SHP77 (cell line): ENCODE measurements at regions not wholly inside any gene's neighbourhood (a gene's known extent, or its start where the extent isn't known, plus 50 kb on each side); places are given as distances from the start of the nearest gene placed in this dataset.
A peak's percentile ranks its signal among the peaks of the same experiment; 100 is the strongest.
"Not testable (repeated sequence)": the region's sequence is repeated elsewhere in the genome, so short reads cannot be mapped to it uniquely, and the experiment has no call there.

Experiments used
- DNase-seq, 2 experiments: peaks; one replicate each; lab custom pipeline; 2025; lab: John Stamatoyannopoulos, UW

GRCh38 chr21:8987896-8988295 lies 1533.5 kb upstream of the TPTE start:
- not testable (repeated sequence) for DNase-seq

- DNase-seq: peak; percentile 81 to 88
Measured at GRCh38 chr21:8988696-8989095, 1532.7 kb upstream of the TPTE start.

GRCh38 chr21:8989261-8989711 lies 1532.1 kb upstream of the TPTE start:
- DNase-seq: peak; percentile 92 to 93

DNA sequence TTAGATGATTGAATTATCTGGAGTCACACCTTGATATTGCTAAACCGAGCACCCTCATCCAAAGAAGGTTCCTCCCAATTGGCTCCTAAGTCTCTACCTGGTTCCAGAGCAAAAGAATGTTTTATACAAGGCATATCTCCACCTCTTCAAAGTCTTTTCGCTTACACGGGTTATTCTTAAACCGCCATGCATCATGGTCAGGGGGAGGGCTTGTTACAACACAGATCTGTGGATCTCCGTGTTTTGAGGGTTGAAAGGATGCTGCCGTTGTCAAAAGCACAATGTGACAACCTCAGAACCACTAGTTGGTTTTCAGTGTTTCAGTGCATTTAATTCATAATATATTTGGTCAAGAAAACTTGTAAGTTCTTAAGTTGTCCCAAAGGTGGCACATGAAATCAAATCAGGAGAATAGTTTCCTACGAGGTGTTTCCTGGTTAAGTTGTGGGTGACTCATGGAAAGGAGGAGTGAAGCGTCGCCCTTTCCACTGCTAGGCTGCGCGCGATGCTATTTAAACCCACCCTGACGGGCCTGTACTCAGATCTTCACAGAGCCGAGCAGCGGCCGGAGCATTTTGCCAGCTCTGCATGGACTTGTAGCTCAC lies 1531.6 kb upstream of the TPTE start:
- peak; percentile 92 to 96 for DNase-seq

DNA sequence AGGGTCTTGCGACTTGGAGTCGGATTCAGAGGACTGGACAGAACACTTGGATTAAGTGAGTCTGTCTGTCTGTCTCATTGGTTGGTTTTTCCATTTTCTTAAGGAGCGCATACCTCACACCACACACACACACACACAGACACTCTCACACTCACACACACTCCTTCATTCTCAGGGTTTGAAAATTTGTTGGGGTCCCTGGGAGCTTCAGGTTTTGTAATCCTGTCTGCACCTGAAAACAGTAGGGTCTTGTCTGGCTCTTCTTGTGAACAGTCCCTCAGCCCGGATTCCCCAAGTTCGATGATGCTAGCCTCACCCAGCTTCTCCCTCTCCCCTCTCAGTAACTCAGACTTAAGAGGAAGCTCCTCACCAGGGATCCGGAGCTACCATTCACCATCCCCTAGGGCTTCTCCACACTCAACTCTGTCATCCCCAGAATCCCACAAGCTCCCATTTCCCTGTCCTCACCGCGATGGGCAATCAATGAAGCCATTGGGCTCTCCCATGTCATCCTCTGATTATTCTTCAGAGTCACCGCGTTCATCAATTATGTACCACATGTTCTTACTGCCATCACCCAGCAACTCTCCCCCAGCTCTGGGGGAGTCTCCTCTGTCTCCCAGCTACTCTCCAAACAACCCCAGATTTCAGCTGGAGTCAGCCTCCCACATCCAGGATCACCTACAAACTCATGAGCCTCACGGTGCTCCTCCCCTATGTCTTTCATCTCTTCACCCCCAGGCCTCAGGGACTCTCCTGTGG lies 1530.9 kb upstream of the TPTE start:
- DNase-seq: peak; percentile 94 to 96

GRCh38 chr21:8991088-8991907 lies 1530.1 kb upstream of the TPTE start:
- DNase-seq: peak; percentile 72 to 95

DNA sequence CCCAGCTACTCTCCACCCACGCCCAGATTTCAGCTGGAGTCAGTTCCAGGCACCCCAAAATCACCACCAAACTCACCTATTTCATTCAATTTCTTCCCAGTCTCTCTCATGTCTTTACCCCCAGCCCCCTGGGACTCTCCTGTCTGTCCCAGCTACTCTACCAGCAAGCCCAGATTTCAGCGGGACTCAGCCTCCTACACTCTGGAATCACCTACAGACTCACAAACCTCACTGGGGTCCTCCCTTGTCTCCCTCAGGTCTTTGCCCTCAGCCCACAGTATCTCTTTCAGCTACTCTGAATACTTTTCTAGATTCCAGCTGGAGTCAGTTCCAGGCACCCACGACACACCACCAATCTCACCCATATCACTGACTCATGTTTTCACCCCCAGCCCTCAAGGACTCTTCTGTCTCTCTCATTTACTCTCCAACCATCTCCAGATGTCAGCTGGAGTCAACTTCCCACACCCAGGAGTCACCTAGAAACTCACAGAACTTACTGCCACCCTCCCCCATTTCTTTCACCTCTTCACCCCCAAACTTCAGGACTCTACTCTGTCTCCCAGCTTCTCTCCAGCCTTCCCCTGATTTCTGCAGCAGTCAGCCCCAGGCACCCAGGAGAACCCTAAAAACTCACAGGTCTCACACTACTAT lies 1529.3 kb upstream of the TPTE start:
- DNase-seq: peak; percentile 80 to 96

GRCh38 chr21:8992731-8993174 lies 1528.6 kb upstream of the TPTE start:
- peak; percentile 93 to 98 for DNase-seq

- peak; percentile 92 to 98 for DNase-seq
Measured at GRCh38 chr21:8993284-8993942, 1528.0 kb upstream of the TPTE start.

DNA sequence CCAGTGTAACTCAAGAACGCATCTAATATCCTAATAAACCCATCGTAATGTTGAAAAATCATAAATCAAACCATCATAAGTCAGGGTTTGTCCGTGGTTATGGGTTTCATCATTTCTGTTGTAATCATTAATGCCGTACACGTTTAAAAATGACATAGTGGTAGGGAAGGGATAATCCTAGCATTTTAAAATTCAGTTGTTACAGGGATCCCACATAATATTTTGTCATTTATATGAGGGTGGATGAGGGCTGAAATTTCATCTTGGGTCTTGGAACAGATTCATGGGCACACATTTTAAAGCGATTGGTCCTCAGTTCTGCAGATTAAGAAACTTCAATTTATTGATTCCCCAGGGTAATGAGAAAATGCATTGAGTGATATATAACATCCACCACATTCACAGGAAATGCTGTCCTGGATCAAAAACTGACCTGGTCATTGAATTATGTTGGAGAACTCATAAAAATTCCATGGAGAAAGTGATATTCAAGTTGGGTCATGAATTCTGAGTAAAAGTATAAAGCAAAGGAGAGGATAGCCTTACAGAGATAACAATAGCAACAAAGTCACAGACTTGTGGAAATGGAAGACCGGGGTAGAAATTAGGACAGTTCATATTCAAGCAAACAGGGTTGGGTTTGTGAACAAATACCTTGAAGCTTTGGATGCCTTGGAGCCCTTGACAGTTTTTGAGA lies 1527.3 kb upstream of the TPTE start:
- peak; percentile 90 to 98 for DNase-seq

- DNase-seq: peak; percentile 91 to 98
Measured at GRCh38 chr21:8994640-8995511, 1526.5 kb upstream of the TPTE start.

DNA sequence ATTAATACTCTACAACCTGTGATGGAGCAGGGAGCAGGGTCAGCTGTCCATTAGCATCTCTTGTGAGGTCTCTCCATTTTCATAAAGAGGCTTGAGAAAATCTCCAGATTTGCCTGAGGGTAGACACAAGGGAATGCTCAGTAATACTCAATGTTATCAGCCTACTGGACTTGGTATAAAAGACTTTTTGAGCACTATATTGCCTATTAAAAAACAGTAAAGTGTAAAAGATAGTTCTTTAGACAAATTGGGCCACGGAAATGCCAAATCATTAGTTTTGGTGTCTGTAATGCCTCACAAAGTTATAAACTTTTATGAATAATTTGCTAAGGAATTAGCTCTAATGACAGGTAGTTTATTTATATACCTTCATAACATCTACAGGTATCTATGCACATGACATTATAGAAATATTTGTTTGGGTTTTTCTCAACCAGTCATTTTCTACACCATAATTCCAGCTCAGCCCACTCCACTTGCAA lies 1524.9 kb upstream of the TPTE start:
- peak in 1 of 2 experiments; percentile 95 for DNase-seq

DNA sequence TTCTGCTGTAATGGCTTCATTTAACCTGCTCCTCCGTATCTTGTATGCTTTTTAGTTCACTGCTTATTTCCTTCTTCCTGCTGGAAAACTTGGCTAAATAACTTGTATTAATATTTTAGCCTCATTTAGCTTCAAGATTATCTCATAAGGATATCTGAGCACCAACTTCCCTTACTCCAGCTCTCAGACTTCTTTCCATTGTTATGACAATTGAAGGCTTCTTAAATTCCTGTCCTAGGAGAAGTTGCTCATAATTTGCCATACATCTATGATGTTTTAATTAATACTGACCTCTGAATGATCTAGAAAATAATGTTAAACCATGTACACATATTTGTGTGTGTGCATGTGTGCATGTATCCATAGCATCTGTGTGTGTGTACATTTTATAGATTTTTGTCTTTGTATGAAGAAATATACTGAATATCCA lies 1524.4 kb upstream of the TPTE start:
- peak; percentile 77 to 90 for DNase-seq

DNA sequence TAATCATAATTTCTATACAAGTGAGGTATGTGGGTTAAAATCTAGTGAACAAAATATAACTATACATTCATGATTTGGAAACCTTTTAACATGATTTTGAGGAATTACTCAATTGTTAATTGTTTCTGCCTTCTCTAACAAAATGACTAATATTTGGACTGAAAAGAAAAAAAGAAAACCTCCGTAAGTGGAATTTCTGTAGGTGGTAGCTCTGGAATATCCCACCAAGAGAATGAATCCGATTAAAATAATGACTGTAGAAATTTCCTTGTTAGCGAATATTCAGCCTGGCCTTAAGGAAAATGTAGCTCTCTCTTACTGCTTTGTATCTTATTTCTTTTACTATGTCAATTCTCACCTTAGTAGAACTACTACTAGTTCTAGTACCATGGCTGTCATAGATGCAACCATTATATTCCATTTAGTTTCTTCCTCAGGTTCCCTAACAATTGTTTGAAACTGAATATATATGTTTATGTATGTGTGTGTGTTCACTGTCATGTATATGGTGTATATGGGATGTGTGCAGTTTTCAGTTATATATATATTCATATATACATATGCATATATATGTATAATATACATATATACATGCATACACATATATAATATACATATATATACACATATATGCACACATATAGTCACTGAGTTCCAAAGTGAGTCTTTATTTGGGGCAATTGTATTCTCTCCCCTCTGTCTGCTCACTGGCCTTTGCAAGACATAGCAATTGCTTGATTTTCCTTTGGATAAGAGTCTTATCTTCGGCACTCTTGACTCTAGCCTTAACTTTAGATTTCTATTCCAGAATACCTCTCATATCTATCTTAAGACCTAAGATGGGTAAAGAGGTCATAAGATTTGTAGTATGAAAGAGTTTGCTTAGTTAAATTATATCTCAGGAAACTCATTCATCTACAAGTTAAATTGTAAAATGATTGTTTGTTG lies 1523.7 kb upstream of the TPTE start:
- DNase-seq: peak in 1 of 2 experiments; percentile 88

DNA sequence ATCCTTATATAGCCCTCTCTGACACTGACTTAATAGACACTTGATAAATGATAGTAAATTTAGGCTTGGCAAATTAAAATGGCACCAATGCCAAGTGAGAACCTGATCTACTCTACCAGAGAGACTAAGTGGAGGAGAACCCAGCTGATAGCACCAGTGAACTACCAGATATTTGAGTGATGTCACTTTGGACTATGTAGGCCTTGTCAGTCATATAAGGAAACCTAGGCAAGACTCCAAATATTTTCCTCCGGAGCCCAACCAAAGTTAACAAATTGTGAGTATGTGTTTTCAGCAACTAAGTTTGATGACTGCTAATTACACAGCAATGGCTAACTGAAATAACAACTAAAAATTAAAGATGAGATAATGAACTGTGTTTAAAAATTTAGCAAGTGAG lies 1522.9 kb upstream of the TPTE start:
- DNase-seq: not testable (repeated sequence)

DNA sequence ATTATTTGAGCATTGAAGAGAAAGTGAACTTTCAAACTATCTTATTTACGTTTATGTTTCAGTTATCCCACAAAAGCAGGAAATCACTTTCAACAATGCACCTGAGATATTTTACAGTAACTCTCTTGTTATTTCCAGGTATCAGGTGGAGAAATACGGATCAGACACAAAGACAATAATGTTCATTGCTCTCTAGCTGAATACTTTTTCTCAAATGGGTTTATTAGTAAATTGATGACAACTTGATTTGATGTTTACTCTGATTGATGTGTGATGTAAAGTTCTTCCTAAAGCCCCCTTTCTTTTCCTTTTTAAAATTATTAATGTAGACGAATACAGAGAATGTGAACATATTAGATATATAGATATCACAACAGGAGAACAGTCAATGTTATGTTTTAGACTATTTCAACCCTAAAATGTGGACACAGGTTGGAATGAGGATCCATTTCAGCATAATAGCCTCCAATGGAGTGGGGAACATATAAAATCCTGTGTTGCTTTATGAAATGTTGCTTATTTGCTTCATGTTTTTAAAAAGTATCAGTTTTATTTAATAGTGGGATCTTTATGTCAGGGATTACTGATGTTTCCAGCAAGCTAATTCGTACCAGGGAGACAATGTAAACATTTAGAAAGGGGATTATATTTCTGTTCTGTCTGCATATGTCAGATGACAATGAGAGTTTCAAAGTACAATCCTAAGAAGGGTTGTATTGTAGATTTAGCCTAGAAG lies 1522.3 kb upstream of the TPTE start:
- peak; percentile 62 to 90 for DNase-seq

DNA sequence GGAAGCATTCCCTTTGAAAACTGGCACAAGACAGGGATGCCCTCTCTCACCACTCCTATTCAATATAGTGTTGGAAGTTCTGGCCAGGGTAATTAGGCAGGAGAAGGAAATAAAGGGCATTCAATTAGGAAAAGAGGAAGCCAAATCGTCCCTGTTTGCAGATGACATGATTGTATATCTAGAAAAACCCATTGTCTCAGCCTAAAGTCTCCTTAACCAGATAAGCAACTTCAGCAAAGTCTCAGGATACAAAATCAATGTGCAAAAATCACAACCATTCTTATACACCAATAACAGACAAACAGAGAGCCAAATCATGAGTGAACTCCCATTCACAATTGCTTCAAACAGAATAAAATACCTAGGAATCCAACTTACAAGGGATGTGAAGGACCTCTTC lies 1521.3 kb upstream of the TPTE start:
- DNase-seq: not testable (repeated sequence)

GRCh38 chr21:9000671-9001070 lies 1520.7 kb upstream of the TPTE start:
- not testable (repeated sequence) for DNase-seq
